ENCODE measurements at regions not wholly inside any gene's neighbourhood (a gene's known extent, or its start where the extent isn't known, plus 50 kb on each side); places are given as distances from the start of the nearest gene placed in this dataset.

- TF ChIP-seq, protein P1, sequence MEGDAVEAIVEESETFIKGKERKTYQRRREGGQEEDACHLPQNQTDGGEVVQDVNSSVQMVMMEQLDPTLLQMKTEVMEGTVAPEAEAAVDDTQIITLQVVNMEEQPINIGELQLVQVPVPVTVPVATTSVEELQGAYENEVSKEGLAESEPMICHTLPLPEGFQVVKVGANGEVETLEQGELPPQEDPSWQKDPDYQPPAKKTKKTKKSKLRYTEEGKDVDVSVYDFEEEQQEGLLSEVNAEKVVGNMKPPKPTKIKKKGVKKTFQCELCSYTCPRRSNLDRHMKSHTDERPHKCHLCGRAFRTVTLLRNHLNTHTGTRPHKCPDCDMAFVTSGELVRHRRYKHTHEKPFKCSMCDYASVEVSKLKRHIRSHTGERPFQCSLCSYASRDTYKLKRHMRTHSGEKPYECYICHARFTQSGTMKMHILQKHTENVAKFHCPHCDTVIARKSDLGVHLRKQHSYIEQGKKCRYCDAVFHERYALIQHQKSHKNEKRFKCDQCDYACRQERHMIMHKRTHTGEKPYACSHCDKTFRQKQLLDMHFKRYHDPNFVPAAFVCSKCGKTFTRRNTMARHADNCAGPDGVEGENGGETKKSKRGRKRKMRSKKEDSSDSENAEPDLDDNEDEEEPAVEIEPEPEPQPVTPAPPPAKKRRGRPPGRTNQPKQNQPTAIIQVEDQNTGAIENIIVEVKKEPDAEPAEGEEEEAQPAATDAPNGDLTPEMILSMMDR (IDR thresholded peaks at IDR 0.05): no peak
- TF ChIP-seq POLR2A (IDR thresholded peaks at IDR 0.05): no peak
These were observed 206.4 kb upstream of the PACRGL start for GRCh38 chr4:20493761-20494353.
